Osteoblast (primary cell): ENCODE measurements at regions not wholly inside any gene's neighbourhood (a gene's known extent, or its start where the extent isn't known, plus 50 kb on each side); places are given as distances from the start of the nearest gene placed in this dataset.

Source experiments
- DNase-seq: peaks from one replicate; pipeline ENCODE4 v3.0.0; 2011; ENCODE audit warnings: low spot score, mixed read lengths; ENCODE audit not compliant: insufficient read length; ENCODE audit errors: missing footprints
- H2AFZ ChIP-seq: 2 replicates; pipeline ENCODE4 v1.6.0; 2011; ENCODE audit warnings: mild to moderate bottlenecking, low read length
- H3K27ac ChIP-seq: 2 replicates; pipeline ENCODE4 v1.5.1; 2011; ENCODE audit warnings: mild to moderate bottlenecking, low read depth, low read length, moderate library complexity
- H3K27me3 ChIP-seq: 2 replicates; pipeline ENCODE4 v1.6.0; 2012; ENCODE audit warnings: mild to moderate bottlenecking, control low read depth, inconsistent platforms, low read length, moderate library complexity; ENCODE audit not compliant: insufficient read depth
- H3K36me3 ChIP-seq: 2 replicates; pipeline ENCODE4 v1.5.1; 2011; ENCODE audit warnings: mild to moderate bottlenecking, low read length, control low read depth, moderate library complexity; ENCODE audit not compliant: insufficient read depth
- H3K4me1 ChIP-seq: 2 replicates; pipeline ENCODE4 v1.5.1; 2011; ENCODE audit warnings: mild to moderate bottlenecking, low read length, control low read depth, moderate library complexity; ENCODE audit not compliant: insufficient read depth
- H3K4me2 ChIP-seq: 2 replicates; pipeline ENCODE4 v1.6.0; 2011; ENCODE audit warnings: mild to moderate bottlenecking, low read length; ENCODE audit not compliant: insufficient read depth
- H3K4me3 ChIP-seq: fragments of 200-600 bp; sonication (generic); 3 replicates; pipeline ENCODE4 v1.5.1; 2012; ENCODE audit warnings: mild to moderate bottlenecking, low read length, inconsistent platforms; ENCODE audit not compliant: insufficient read depth
- H3K79me2 ChIP-seq: 2 replicates; pipeline ENCODE4 v1.6.0; 2012; ENCODE audit warnings: mild to moderate bottlenecking, low read length, control low read depth, inconsistent platforms; ENCODE audit not compliant: insufficient read depth
- H3K9me3 ChIP-seq: 2 replicates; pipeline ENCODE4 v1.5.1; 2011; ENCODE audit warnings: low read depth, low read length, control low read depth
- H4K20me1 ChIP-seq: 2 replicates; pipeline ENCODE4 v1.6.0; 2012; ENCODE audit warnings: mild to moderate bottlenecking, low read length, control low read depth; ENCODE audit not compliant: insufficient read depth
- TF ChIP-seq, protein P1 (sequence below): IDR thresholded peaks from 2 replicates; pipeline ENCODE4 v1.5.1; 2011; ENCODE audit warnings: mild to moderate bottlenecking, low read depth, low read length, moderate library complexity; ENCODE audit errors: extremely low read depth

DNA sequence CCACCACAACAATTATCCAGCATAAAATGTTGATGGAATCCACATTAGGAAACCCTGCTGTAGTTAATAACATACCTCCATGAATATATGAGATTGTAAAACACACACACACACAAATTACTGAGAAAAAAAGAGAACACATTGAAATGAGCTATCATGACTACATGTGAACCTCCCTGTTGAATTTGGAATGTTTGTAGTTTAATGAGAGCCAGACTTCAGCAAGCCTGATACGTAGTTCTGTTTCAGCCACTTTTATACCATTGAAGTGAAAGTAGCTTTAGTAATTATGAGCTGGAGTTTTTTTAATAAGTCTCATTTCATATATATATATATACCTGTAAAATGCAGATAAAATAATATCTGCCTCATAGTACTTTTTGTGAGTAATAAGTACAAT, 1146.4 kb downstream of the NAALADL2 start:
- no peaks in the 10 kb centered on the region for H3K9me3 ChIP-seq
- no peak overlapping the region for H3K27ac ChIP-seq
- no peaks in the 10 kb centered on the region for H4K20me1 ChIP-seq
- H3K4me1 ChIP-seq = no peaks in the 10 kb centered on the region
- H3K4me3 ChIP-seq = no peak overlapping the region
- H2AFZ ChIP-seq = no peak overlapping the region
- TF ChIP-seq, protein P1, sequence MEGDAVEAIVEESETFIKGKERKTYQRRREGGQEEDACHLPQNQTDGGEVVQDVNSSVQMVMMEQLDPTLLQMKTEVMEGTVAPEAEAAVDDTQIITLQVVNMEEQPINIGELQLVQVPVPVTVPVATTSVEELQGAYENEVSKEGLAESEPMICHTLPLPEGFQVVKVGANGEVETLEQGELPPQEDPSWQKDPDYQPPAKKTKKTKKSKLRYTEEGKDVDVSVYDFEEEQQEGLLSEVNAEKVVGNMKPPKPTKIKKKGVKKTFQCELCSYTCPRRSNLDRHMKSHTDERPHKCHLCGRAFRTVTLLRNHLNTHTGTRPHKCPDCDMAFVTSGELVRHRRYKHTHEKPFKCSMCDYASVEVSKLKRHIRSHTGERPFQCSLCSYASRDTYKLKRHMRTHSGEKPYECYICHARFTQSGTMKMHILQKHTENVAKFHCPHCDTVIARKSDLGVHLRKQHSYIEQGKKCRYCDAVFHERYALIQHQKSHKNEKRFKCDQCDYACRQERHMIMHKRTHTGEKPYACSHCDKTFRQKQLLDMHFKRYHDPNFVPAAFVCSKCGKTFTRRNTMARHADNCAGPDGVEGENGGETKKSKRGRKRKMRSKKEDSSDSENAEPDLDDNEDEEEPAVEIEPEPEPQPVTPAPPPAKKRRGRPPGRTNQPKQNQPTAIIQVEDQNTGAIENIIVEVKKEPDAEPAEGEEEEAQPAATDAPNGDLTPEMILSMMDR = no peak
- no peaks in the 10 kb centered on the region for H3K36me3 ChIP-seq
- H3K79me2 ChIP-seq = no peaks in the 10 kb centered on the region
- no peaks in the 10 kb centered on the region for H3K27me3 ChIP-seq
- no peak overlapping the region for H3K4me2 ChIP-seq
- no peak for DNase-seq

DNA sequence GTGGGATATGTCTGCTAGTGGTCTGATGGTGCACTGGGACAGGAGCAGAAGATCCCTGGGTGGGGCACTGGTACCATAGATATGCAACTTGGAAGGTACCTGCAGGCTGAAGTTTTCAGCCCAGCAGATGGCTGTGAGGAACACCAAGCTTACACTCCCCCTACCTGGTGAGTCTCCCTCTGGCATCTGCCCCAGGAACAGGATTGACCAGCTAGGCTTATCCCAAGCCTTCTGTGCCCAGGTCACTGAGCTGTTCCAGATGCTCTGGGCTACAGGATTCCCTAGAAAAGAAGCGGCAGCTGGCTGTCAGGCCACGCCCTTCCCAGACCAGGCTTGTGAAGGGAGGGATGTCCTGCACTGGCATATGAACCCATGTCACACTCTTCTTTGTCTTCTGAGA, 1130.0 kb downstream of the NAALADL2 start:
- H2AFZ ChIP-seq = no peak overlapping the region
- H3K27ac ChIP-seq = no peak overlapping the region
- DNase-seq = no peak
- no peaks in the 10 kb centered on the region for H3K9me3 ChIP-seq
- H3K79me2 ChIP-seq = no peaks in the 10 kb centered on the region
- TF ChIP-seq, protein P1 = no peak
- H4K20me1 ChIP-seq = no peaks in the 10 kb centered on the region
- no peaks in the 10 kb centered on the region for H3K27me3 ChIP-seq
- H3K4me3 ChIP-seq = no peak overlapping the region
- no peak overlapping the region for H3K4me2 ChIP-seq
- H3K36me3 ChIP-seq = no peaks in the 10 kb centered on the region
- no peaks in the 10 kb centered on the region for H3K4me1 ChIP-seq

DNA sequence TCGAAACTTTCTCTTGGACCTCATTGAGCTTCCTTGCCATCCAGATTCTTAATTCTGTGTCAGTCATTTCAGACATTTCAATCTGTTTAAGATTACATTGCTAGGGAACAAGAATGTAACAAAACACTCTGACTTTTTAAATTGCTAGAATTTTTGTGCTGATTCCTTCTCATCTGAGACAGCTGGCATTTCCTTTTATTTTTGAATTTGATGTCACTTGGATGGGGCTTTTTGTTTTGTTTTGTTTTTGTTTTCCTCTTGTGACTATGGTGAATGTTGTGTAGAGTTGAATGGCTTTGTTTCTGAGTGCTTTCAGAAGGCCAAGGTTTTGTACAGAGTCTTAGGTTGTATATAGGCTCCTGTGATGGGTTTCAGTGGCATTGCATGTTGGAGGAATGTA, 1129.3 kb downstream of the NAALADL2 start:
- H3K4me2 ChIP-seq = no peak overlapping the region
- H3K36me3 ChIP-seq = no peaks in the 10 kb centered on the region
- no peak overlapping the region for H3K4me3 ChIP-seq
- no peaks in the 10 kb centered on the region for H3K27me3 ChIP-seq
- no peaks in the 10 kb centered on the region for H3K9me3 ChIP-seq
- no peak for DNase-seq
- no peaks in the 10 kb centered on the region for H3K79me2 ChIP-seq
- H3K27ac ChIP-seq = no peak overlapping the region
- TF ChIP-seq, protein P1 = no peak
- H3K4me1 ChIP-seq = no peaks in the 10 kb centered on the region
- no peak overlapping the region for H2AFZ ChIP-seq
- H4K20me1 ChIP-seq = no peaks in the 10 kb centered on the region

DNA sequence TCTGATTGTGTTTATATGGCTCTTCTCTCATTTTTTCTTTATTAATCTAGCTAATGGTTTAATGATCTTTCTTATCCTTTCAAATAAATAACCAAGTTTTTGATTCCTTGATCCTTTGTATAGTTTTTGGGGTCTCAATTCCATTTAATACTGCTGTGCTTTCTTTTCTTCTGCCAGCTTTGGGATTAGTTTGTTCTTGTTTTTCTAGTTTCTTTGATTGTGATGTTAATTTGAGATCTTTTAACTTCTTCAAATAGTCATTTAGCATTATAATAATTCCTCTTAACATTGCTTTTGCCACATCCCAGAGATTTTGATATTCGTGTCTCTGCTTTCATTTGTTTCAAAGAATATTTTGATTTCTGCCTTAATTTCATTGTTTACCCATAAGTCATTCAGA, 1126.6 kb downstream of the NAALADL2 start:
- H3K4me1 ChIP-seq = no peaks in the 10 kb centered on the region
- no peak overlapping the region for H3K4me3 ChIP-seq
- H3K79me2 ChIP-seq = no peaks in the 10 kb centered on the region
- H4K20me1 ChIP-seq = no peaks in the 10 kb centered on the region
- H3K27ac ChIP-seq = no peak overlapping the region
- TF ChIP-seq, protein P1 = no peak
- no peaks in the 10 kb centered on the region for H3K9me3 ChIP-seq
- no peak overlapping the region for H2AFZ ChIP-seq
- H3K36me3 ChIP-seq = no peaks in the 10 kb centered on the region
- DNase-seq = no peak
- no peak overlapping the region for H3K4me2 ChIP-seq
- H3K27me3 ChIP-seq = no peaks in the 10 kb centered on the region
